ENCODE measurements at regions not wholly inside any gene's neighbourhood (a gene's known extent, or its start where the extent isn't known, plus 50 kb on each side); places are given as distances from the start of the nearest gene placed in this dataset.

DNA sequence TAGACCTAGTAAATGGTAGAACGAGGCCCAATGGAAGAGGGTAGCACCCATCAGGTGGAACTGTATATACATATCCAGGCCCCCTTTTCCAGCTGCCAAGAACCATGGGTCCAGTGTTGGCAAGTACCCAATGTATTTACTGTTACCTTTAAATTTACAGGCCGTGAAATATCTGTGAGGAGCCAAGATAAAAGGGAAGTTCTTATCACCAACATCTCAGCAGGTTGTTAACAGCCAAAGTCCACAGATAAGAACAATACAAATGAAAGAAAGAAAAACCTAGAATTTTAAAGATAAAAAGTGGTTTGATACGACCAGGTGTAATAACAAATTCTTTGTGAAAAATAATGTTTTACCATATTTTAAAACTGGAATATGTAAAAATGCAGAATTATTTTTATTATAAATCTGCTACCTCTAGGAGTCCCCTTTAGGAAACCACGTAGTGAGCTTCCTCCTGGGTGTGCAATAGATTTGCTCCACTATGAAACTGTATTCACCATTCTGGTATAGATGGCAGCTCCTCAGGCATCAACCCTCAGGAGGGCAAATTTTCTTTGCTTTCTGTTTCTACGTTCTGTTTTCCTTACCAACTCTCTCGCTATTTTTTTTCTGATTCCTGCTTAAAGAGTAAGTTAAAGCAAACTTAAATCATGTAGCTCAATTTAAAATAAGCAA is 292.2 kb upstream of the SLC10A2 start:
- TF ChIP-seq, protein P1, sequence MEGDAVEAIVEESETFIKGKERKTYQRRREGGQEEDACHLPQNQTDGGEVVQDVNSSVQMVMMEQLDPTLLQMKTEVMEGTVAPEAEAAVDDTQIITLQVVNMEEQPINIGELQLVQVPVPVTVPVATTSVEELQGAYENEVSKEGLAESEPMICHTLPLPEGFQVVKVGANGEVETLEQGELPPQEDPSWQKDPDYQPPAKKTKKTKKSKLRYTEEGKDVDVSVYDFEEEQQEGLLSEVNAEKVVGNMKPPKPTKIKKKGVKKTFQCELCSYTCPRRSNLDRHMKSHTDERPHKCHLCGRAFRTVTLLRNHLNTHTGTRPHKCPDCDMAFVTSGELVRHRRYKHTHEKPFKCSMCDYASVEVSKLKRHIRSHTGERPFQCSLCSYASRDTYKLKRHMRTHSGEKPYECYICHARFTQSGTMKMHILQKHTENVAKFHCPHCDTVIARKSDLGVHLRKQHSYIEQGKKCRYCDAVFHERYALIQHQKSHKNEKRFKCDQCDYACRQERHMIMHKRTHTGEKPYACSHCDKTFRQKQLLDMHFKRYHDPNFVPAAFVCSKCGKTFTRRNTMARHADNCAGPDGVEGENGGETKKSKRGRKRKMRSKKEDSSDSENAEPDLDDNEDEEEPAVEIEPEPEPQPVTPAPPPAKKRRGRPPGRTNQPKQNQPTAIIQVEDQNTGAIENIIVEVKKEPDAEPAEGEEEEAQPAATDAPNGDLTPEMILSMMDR (IDR thresholded peaks at IDR 0.05): no peak
- TF ChIP-seq POLR2AphosphoS5 (IDR thresholded peaks at IDR 0.05) (no peak), POLR2A (IDR thresholded peaks at IDR 0.05) (no peak)

All from breast epithelium (tissue), 3 donors.